ENCODE measurements at regions not wholly inside any gene's neighbourhood (a gene's known extent, or its start where the extent isn't known, plus 50 kb on each side); places are given as distances from the start of the nearest gene placed in this dataset.

DNA sequence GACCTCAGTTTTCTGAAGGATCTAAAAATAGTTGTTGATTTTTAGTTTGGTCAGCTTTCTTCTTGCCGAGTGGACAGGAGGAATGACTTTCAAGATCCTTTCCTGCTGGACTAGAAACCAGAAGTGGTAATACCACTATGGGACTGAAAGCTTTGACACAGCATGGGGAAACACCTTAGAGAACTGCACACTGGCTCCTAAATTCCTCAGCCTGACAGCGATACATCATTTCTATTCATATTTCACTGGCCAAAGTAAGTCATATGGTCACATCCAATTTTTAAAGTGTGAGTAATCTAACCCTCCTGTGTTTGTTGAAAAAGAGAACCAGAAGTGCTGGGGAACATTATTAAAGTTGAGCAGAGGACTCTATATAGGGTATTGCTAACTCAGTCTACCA is 244.7 kb upstream of the MMADHC start (continued):
- TF ChIP-seq HINFP (tag; conservative IDR thresholded peaks at IDR 0.05; ENCODE audit: low read depth): no peak
- no peak for TF ChIP-seq TAF15 (IDR thresholded peaks at IDR 0.05; ENCODE audit: low read depth, low read length)
- TF ChIP-seq, protein P1, sequence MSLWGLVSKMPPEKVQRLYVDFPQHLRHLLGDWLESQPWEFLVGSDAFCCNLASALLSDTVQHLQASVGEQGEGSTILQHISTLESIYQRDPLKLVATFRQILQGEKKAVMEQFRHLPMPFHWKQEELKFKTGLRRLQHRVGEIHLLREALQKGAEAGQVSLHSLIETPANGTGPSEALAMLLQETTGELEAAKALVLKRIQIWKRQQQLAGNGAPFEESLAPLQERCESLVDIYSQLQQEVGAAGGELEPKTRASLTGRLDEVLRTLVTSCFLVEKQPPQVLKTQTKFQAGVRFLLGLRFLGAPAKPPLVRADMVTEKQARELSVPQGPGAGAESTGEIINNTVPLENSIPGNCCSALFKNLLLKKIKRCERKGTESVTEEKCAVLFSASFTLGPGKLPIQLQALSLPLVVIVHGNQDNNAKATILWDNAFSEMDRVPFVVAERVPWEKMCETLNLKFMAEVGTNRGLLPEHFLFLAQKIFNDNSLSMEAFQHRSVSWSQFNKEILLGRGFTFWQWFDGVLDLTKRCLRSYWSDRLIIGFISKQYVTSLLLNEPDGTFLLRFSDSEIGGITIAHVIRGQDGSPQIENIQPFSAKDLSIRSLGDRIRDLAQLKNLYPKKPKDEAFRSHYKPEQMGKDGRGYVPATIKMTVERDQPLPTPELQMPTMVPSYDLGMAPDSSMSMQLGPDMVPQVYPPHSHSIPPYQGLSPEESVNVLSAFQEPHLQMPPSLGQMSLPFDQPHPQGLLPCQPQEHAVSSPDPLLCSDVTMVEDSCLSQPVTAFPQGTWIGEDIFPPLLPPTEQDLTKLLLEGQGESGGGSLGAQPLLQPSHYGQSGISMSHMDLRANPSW (CRISPR knock-in tag; IDR thresholded peaks at IDR 0.05): no peak

- no peaks in the 10 kb centered on the region for H3K4me1 ChIP-seq (replicated peaks in 1 of 2; ENCODE audit: control insufficient read depth in 2 of 2, insufficient read depth in 2 of 2, low read length in 2 of 2)
- intact Hi-C loops (cut with micrococcal nuclease): no loop called here
- WGBS (ENCODE audit: insufficient coverage, low coverage, missing lambda C conversion rate): 0% methylated on average over 2 of the region's 2 CpGs
- no peaks in the 10 kb centered on the region for H3K27me3 ChIP-seq (ENCODE audit: control insufficient read depth in 2 of 2, insufficient read depth in 2 of 2, low read length in 2 of 2)
- in situ Hi-C loops (cut with MboI): no loop called here
- no peaks in the 10 kb centered on the region for H3K79me2 ChIP-seq (ENCODE audit: control insufficient read depth, insufficient read depth, low read length)
- TF ChIP-seq STAT5A (IDR thresholded peaks at IDR 0.05; ENCODE audit: borderline replicate concordance, low read length) (no peak), RBM34 (IDR thresholded peaks at IDR 0.05; ENCODE audit: borderline replicate concordance, insufficient read depth, low read length) (no peak), NFYB (IDR thresholded peaks at IDR 0.05; ENCODE audit: extremely low read depth, insufficient read length) (no peak), PTRF (tag; IDR thresholded peaks at IDR 0.05) (no peak), ZNF23 (CRISPR knock-in tag; IDR thresholded peaks at IDR 0.05) (no peak)
- ChIA-PET CTCF (ENCODE audit: low intra/inter-chr PET ratio) (no interaction called here), POLR2A (no interaction called here)
- no peak for DNase-seq (ENCODE audit: extremely low read depth in 1 of 4, low spot score in 3 of 4)
- H2AFZ ChIP-seq (ENCODE audit: low read depth, low read length): no peak overlapping the region
- H3K27ac ChIP-seq (ENCODE audit: extremely low read depth, low read depth, low read length): no peak overlapping the region
- H3K9me1 ChIP-seq (ENCODE audit: control insufficient read depth, insufficient read depth, low read length): no peaks in the 10 kb centered on the region
- no peak overlapping the region for H3K4me3 ChIP-seq
- no peaks in the 10 kb centered on the region; the same call in 1 of the 2 replicates for H3K9me3 ChIP-seq (replicated peaks; ENCODE audit: control insufficient read depth, insufficient read depth, low read depth, low read length)
- ATAC-seq: no peak
- H3K36me3 ChIP-seq (ENCODE audit: control insufficient read depth, insufficient read depth, low read length): no peaks in the 10 kb centered on the region
- no peaks in the 10 kb centered on the region for H4K20me1 ChIP-seq (replicated peaks; ENCODE audit: control insufficient read depth, insufficient read depth, low read length)
- no peak for FAIRE-seq
- H3K9ac ChIP-seq (ENCODE audit: insufficient read depth in 1 of 2, low read depth in 2 of 2, low read length in 2 of 2): no peak overlapping the region
- H3K4me2 ChIP-seq (ENCODE audit: insufficient read depth, low read length): no peak overlapping the region
- no TSS peak for BruUV-seq (replicated peaks)
These were observed 241.1 kb upstream of the MMADHC start for GRCh38 chr2:149828520-149829210.

Data from K562 (cell line).